NCI-H1105 (cell line): ENCODE measurements at regions not wholly inside any gene's neighbourhood (a gene's known extent, or its start where the extent isn't known, plus 50 kb on each side); places are given as distances from the start of the nearest gene placed in this dataset.
"Not testable (repeated sequence)": the region's sequence is repeated elsewhere in the genome, so short reads cannot be mapped to it uniquely, and the experiment has no call there.

ENCODE experiments used
- DNase-seq: peaks from one replicate; lab custom pipeline; 2025; lab: John Stamatoyannopoulos, UW

DNA sequence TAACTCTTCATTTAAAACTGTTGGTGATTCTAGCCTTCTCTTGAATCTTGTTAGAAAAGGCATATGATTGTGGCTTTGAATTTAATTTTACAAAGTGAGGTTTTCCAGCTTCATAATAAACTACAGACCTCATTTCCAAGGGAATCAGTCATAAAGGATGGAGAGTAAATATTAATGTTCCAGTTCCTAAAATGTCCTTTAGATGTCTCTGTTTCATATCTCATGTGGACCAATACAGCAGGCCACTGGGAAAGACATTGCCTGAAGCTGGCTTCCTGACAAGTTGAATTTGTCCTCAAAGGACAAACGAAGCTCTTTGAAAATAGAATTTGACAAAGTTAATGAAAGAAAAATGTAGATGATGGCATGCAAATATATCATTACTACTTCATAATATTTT, 125.4 kb downstream of the ZNF330 start:
- no peak for DNase-seq

DNA sequence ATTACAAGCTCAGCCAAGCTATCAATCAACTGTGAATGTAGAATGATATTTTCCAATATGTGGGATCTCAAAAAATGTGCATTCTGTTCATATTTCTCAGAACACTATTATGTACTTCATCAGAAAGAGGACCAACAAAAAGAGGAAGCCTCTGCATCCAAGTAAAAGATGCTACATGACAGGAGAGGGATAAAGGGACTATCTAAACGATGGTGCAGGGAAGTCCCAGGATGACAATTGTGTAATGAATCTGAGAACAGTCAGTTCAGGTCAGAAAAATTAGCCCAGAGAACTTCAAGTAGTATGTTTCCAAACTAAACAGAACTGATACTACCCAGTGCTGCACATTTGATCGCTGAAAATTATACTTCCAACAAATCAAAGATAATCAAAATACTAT, 127.0 kb downstream of the ZNF330 start:
- no peak for DNase-seq

DNA sequence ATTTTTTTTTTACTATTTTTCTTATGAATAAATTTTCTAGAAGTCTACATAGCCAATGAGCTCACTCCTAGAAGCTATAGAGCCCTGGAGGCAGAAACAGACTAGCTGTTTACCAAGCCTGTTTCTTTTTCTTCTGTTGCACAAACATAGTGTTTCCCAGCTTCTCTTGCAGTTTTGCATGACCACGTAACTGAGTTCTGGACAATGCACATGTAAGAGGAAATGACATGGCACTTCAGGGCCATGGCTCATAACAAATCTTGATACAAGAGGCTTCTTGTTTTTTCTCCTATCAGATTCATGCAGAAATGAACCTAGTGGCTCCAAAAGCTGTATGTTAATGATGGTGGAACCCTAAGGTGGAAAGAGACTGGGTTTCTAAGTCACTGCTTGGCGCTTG, 127.4 kb downstream of the ZNF330 start:
- DNase-seq, result no peak

DNA sequence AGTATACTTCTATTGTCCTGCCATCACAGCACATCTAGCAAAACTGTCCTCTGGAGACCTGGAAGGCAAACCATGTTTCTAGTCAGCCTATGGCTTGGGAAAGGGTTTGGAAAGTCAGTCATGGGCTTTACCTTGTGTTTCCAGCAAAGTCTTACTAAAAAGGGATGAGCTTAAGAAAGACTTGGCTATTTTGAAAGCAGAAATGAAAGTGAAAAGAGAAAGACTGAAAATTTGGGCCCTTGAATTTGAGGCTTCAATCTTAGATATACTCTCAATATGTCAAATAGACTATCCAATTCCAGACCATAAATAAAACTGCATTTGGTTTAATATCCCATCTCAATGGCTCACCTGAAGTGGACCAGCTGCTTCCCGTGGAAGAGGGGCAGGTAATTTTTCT, 127.9 kb downstream of the ZNF330 start:
- no peak for DNase-seq

DNA sequence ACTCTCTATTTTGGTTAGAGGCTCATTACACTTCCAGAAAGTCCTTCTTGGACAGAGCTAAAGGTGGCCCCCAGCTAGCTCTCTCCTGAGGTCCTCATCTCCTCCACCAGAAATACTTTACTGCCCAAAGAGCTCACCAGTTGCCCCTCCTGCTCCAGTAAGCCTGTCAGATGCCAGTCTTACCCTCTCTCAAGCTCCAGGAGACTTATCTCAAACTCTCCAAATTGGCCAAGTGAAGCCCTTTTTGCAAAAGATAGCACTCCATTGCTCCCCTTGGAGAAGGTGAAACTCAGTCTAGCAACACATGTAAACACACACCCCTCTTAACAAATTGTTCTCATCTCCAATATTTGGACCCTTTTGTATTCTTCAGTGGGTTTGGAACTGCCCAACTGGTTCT, 128.5 kb downstream of the ZNF330 start:
- no peak for DNase-seq

DNA sequence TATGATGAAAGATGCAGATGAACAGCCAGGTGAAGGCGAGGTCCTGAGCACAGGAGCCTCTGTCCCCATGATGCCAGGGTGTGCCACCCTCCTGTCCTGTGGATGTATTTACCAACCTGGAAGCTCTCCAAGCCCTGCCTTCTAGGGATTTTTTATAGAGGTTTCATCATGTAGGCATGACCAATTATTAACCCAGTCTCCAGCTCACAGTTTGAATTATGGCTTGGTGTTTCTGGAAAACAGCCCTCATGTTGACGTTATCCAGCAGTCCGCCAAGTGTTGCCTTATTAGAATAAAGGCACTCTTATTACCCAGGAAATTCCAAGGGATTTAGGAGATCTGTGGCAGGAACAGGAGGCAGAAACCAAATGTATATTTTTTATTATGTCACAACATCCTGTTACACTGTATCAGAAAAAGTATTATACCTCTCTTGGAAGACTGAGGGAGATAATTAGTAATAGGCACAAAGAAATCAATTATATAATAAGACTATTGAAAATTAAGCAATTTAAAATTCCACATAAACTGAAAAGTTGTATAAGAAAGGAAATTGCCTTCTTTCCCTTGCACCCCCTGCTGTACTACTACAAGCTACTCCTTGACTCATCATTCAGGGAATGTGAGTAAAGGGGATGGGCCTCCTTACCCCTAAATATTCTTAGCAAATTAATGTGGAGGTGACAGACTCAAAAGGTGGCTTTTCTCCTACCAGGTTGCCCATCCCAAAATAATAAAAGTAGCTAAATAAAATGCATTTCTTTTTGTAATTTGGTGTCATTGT, 129.6 kb downstream of the ZNF330 start:
- peak; percentile 21 for DNase-seq

DNA sequence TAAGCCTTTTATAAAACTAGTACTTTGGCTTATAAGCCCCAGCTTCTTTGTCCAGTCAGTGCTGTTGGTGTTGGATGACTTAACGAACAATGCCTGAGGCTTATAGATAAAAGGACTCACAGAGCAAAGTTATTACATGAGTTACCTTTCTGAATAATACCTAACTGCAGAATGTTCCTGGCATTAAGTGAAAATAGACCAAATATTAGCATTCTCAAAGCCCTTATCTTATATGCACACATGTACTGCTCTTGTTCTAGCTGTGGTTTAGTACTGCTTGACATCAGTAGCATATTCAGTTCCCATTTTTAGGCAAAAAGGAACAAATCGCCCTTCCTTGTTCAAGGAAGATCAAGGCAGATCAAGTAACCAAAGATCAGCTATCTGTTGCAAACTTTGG, 131.6 kb downstream of the ZNF330 start:
- no peak for DNase-seq

DNA sequence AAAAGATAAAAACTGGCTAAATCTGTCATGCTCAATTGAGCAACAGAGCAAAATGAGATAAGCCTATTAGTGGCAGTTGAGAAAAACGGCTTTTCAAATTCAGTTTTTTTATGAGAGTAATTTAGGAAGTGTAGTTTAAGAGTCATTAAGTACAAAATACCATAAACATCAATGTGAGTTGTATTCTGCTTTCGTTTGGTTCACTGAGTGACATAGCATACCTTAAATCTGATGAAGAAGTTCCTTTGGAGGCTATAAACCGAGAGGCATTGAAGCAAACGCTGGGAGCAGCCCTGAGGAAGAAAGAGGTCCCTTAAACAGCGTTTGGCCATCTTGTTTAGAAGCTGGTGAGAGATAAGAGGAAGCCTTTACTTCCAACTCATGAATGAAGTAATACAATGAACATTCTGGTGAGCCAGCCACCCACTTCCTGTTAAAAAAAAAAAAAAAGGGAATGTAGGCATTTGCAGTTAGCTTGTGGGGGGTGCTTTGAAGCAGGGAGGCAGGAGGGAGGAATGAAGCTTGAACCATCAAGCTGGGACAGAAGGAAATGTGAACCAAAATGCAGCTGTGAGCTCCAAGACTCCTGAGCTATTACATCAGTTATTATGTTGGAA, 132.3 kb downstream of the ZNF330 start:
- DNase-seq, result no peak

DNA sequence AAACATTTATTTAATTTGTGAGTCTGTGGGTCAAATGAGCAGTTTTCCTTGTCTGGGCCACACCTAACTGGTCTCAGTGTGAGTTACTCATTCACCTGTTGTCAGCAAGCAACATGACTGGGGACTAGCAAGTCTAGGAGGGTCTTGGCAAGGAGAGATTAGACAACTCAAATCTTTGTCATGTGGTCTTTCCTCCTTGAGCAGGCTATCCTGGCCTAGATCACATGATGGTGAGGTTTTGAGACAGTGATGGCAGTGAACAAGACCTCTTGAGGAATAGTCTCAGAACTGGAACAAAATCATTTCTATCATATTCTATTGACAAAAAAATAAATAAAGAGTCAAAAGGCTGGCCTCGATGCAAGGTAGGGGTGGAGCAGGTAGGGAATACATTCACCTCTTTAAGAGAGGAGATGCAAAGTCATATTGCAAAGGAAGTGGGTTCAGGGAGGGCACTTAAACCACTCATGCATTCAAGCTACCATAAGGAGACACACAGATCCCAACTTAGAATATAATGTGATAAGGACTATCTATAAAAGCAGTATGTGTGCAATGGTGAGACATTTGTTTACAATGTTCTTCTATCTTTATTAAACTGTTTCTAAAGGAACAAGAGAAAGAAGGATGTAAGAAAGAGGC, 135.7 kb downstream of the ZNF330 start:
- no peak for DNase-seq

DNA sequence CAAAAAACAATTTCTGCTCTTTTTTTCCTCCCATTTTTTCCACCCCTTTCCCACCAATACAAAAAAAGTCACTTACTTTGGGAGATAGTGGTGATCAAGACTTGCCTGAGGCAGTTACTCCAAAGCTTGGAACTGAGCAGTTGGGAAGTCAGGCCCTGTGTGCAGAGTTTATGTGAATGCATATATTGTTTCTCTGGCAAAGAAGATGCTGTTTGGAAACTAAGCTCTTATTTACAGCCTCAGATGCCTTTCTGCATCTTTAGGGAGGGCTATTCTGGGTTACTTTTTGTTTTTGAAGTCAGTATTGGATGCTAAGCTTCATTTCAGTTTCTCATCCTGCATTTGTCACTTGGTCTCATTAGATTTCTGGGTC, 136.3 kb downstream of the ZNF330 start:
- DNase-seq, result no peak

DNA sequence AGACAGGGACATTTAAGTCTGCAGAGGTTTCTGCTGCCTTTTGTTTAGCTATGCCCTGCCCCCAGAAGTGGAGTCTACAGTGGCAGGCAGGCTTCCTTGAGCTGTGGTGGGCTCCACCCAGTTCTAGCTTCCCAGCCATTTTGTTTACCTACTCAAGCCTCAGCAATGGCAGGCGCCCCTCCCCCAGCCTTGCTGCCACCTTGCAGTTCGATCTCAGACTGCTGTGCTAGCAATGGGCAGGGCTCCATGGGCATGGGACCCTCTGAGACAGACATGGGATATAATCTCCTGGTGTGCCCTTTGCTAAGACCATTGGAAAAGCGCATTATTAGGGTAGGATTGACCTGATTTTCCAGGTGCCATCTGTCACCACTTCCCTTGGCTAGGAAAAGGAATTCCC, 147.5 kb downstream of the ZNF330 start:
- not testable (repeated sequence) for DNase-seq

DNA sequence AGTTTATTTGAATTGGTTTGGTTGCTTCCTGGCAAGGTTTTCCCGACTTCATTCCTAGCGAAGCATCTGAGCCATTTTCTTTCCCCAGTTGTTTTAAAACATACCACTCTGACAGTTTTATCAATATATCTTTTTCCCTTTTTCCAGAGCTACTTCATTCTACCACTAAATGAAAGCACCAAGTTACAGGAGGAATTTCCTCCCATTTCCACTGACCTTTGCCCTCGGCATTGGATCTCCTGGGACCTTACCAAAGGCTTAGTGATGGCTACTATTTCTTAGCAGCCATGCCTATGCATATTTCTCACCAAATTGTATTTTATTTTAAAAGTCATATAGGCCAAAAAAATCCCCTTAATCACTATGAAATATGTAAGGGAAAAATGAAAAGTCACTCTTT, 150.5 kb downstream of the ZNF330 start:
- no peak for DNase-seq

DNA sequence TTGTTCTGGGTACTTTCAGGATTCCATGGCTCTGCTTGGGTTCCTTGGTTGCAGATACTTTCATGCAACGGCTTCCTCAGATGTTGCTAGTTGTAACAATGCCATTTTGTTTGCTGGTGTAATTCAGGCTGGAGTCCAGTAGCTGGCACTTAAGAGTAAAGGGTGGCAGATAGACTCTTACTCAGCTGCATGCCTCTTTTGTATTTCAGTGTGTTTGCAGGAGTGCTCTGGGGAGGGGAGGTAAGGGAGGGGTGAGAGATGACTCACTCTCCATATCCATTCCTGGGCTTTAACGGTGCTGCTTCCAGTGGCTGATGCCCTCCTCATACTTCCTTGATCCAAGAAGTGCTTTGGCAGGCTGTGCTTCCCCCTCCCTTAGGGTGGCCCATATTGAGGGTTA, 155.2 kb downstream of the ZNF330 start:
- no peak for DNase-seq

DNA sequence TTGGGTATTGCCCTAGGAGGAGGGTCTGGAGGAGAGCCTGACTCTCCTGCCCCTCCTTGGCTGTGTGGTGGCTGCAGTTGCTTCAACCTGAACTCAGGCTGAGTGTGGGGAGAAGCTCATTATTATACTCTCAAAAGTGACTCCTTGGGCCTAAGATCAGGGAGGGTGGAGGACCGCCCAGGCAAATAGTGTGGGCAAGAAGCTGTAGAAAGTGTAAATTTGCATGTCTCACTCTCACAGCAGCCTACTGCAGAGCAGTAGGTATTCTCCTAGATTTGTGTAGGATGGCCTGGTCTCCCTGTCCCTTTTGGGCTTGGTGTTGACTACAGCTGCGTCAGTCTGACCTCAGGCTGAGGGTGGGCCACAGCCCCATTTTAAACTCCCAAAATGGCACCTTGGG, 156.1 kb downstream of the ZNF330 start:
- no peak for DNase-seq

DNA sequence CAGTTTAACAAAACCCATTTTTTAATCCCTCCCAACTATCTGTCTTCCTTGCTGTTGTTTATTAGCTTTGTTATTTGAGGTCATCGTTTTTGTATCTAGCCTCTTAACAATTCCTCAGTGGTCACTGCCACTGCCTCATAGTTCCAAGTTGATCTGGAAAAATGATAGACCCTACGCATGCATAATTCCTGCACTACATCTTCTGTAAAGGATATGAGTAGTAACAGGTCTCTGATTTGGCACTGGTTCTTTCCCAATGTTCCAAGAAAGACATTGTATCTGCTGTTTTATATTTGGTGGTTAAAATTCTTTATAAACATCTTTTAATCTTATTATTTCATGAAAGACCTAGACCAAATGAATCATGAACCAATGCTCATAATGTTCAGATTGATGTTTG, 166.6 kb downstream of the ZNF330 start:
- no peak for DNase-seq

DNA sequence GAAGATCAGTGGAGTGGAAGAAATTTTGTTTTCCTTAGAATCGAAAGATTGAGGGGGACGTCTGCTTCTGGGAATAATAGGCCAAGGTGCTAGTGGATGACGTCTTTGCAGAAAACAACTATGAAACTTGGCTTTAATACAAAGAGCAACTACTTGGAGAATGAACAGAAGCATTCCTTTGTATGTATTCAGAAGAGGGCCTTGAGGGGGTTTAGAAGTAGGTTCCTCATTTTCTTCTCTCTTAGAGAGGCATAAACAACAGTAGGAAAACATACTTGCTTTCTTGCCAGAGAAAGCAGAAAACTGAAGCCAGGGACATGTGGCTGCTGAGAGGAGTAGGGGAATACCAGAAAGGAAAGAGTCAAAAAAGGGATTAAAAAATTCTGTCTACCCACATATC, 167.8 kb downstream of the ZNF330 start:
- no peak for DNase-seq

DNA sequence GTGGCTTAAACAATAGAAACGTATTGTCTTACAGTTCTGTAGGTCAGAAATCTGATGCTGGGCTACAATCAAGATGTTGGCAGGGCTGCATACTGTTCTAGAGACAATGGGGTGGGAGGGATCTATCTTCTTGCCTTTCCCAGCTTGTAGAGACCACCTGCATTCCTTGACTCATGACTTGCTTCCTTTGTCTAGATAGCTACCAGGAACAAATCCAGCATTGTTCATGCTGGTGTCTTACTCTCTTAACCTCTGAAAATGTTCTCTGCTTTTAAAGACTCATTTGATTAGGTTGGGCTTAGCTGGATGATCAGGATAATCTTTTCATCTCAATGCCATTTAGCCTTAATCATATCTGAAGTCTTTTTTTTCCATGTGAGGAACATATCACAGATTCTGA, 169.0 kb downstream of the ZNF330 start:
- no peak for DNase-seq

DNA sequence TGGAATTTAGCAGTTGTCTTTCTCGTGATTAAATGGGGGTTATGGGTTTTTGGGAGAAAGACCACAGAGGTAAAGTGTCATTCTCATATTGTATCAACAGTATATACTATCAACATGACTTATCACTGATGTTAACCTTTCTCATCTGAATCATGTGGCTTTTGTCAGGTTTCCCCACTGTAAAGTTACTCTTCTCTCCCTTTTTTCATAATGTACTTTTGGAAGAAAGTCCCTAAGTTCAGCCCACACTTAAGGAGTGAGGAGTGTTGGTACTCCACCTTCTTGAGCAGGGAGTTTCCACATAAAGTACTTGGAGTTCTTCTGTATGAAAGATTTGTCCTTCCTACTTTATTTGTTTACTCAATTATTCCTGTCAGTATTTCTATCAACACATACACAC, 169.9 kb downstream of the ZNF330 start:
- DNase-seq, result no peak

DNA sequence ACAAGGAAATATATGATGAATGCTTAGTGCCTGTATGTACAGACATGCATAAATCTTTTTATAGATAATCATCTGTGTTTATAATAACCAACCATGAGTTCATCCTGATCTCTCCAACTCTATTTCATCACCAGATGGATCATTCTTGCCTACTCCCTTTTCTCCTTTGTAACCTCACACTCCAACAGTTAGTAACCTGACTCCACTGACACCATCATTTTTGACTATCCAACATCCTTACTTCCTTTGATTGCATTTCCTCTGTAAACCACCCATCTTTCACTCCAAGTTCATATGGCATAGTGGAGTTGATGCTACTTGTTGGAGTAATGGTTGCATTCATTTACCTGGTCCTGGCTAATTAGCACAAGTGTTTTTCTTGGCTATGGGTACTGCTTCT, 170.6 kb downstream of the ZNF330 start:
- DNase-seq, result no peak

DNA sequence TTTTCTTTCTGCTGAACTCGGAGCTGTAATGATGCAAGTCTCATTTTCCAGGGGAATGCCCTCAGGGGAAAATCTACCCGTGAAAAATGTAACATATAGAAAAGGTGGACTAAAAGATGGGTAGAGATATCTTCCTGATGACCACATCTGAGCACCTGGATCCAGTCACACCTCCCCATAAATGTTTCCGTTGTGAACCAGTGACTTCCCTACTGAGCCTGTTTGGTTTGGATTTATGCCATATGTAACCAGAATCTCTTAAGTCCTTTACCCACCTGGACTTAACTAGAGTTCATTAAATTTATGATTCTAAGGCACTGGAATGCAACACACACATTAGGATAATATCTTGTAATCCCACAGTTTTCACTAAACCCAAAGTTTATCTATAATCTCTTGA, 171.1 kb downstream of the ZNF330 start:
- no peak for DNase-seq

DNA sequence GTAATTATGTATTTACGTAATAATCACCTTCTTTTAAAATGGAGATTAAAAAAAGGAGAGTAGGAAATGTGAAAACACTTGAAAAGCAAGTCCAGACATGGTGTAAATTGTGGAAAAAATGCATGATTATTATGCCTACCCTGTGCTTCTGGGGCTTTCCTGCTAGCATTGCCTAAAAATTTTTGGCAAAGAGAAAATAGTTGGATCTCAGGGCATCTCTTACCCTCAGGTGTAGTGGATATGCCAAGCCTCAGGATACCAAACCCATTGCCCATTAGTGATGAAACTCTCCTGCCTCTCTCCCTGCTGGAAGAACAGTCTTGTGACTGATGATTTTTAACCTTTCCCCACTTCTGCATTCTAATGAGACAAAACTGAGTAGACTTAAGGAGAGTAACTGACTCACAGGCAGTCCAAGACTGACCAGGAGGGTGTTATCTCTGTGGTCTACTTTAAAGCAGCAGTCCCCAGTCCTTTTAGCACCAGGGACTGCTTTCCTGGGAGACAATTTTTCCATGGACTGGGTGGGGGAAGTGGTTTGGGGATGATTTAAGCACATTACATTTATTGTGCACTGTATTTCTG, 174.6 kb downstream of the ZNF330 start:
- DNase-seq, result no peak

DNA sequence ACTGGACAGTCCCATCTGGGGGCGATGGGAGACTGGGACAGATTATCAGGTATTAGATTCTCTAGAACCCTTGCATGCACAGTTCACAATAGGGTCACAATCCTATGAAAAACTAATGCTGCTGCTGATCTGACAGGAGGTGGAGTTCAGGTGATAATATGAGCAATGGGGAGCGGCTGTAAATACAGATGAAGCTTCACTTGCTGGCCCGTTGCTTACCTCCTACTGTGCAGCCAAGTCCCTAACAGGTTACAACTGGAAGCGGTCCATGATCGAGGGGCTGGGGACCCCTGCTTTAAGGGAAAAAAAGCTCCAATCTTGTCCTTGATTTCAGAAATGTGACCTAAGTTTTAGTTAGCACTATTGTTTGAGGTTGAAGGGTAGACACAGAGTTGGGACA, 175.2 kb downstream of the ZNF330 start:
- no peak for DNase-seq

DNA sequence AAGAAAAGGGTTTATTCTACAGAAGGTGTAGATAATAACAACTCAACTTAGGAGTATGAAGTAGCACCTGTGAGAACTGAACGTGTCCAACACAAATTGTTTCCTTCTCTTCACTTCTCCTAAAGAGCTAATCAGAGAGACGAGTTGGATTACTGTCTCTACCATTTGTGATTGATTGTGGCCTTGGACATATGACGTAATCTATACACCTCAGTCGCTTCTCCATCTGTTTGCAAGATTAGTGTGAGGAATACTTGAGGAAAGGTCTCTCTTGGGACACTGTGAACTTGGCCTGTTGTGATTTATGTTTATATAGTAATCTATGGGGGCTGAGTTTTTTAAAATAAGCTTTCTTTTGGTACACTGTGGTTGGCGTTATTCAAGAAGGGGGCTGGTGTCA, 182.0 kb downstream of the ZNF330 start:
- no peak for DNase-seq
